Spleen (tissue), 7 donors: ENCODE measurements at regions not wholly inside any gene's neighbourhood (a gene's known extent, or its start where the extent isn't known, plus 50 kb on each side); places are given as distances from the start of the nearest gene placed in this dataset.

Source experiments
- POLR2A ChIP-seq, 3 donors: fragments of 450-650 bp; IDR thresholded peaks; one replicate each; pipeline ENCODE4 v1.5.1; 2017; ENCODE audit warnings: antibody characterized with exemption in 3 of 3, mild to moderate bottlenecking in 1 of 3
- POLR2AphosphoS5 ChIP-seq, 3 donors: sonication (generic); formaldehyde crosslinking; IDR thresholded peaks; one replicate each; pipeline ENCODE4 v1.5.1; 2017; ENCODE audit warnings: antibody characterized with exemption in 3 of 3
- TF ChIP-seq, protein P1 (sequence below), 11 experiments: fragments of 200-600 bp in 7 of 11; fragments of 450-650 bp in 4 of 11; sonication (generic) in 4 of 11; IDR thresholded peaks in 8 of 11; conservative IDR thresholded peaks in 3 of 11; 1 replicate in 7 of 11; 2 replicates in 4 of 11; pipeline versions ENCODE4 v1.4.0 to v1.8.0; 2016 to 2021; ENCODE audit warnings: antibody characterized with exemption in 11 of 11, inconsistent platforms in 4 of 11, mild to moderate bottlenecking in 1 of 11
- donor health status: DM: no; HTN: no; CAD: no; lungs with moderate emphysema.
- donor health status: DM: no; HTN: no; CAD: no.
- donor health status: DM: no; HTN: no; CAD: no.

DNA sequence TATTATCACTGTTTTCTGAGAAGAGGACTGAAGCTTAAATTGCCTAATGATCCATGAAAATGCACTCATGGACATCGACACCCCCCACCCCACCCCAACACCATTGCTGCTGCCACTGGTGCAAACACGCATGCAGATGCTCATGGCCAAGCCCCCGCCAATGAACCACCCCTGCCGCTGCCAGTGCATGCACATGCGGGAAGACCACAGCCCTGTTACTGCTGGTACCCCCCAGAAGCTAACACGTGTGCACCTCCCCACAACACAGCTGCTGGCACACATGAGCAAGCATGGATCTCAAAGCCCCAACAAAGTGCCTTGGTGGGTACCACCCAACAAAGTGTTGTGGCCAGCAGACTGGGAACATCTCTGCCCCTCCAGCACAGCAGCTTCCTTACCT is 594.1 kb upstream of the FAT1 start:
- TF ChIP-seq POLR2A (IDR thresholded peaks at IDR 0.05) (no peak), POLR2AphosphoS5 (IDR thresholded peaks at IDR 0.05) (no peak)
- TF ChIP-seq, protein P1, sequence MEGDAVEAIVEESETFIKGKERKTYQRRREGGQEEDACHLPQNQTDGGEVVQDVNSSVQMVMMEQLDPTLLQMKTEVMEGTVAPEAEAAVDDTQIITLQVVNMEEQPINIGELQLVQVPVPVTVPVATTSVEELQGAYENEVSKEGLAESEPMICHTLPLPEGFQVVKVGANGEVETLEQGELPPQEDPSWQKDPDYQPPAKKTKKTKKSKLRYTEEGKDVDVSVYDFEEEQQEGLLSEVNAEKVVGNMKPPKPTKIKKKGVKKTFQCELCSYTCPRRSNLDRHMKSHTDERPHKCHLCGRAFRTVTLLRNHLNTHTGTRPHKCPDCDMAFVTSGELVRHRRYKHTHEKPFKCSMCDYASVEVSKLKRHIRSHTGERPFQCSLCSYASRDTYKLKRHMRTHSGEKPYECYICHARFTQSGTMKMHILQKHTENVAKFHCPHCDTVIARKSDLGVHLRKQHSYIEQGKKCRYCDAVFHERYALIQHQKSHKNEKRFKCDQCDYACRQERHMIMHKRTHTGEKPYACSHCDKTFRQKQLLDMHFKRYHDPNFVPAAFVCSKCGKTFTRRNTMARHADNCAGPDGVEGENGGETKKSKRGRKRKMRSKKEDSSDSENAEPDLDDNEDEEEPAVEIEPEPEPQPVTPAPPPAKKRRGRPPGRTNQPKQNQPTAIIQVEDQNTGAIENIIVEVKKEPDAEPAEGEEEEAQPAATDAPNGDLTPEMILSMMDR (IDR thresholded peaks at IDR 0.05 in 8 of 11, conservative IDR thresholded peaks at IDR 0.05 in 3 of 11) = no peak
